Activated CD4-positive, alpha-beta T cell treated with anti-CD3 and anti-CD28 coated beads, Interleukin-2, Interleukin-4, amounts not matched to agents 100 ng/mL and 50 ng/mL, durations not matched to agents 16 hours and 8 hours (primary cell): ENCODE measurements at regions not wholly inside any gene's neighbourhood (a gene's known extent, or its start where the extent isn't known, plus 50 kb on each side); places are given as distances from the start of the nearest gene placed in this dataset.

ENCODE experiments used
- DNase-seq: peaks from one replicate; pipeline ENCODE4 v3.0.0-alpha.2; 2020; ENCODE audit warnings: low spot score

DNA sequence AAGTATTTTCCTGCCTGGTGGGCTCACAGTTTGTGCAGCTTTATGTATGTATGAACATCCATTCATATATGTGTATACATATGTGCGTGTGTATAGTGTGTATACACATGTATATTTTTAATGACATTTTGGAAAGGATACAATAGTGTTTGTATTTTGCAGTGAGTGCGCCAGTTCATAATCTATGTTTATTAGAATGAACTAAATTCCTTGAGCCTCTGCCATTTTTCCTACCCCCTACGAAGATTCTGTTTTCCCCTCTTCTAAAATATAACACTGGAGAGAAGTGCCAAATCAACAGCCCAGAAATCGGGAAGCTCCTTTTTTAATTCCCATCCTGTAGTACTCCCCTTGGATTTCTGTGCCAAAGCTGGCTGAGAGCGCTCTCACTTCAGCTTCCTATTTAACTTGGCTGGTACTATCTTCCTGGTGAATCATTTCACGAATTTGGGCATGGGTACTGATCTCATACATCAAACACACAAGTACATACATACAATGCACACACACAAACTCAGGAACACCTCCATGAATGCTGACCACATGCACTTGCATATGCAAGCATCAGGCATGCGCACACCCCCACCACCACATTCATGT, 578.4 kb upstream of the WWC1 start:
- DNase-seq = no peak

DNA sequence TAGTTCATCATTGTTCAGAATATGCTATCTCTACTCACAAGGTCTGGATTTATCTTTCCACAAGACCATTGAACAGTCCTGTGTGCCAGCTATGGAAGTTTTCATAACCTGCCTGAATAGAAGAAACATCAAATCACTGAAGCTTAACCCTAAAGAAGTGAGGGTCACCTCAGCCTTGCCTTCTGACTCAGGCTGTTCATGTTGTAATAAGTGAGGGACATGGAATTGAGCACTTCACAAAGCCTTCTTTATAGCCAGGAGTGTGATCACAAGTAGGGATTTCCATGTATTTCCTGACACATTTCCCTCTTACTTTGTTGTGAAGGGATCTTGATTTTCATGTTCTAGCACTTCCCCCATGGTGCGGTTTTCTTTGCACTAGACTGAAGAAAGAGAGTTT, 577.5 kb upstream of the WWC1 start:
- no peak for DNase-seq

DNA sequence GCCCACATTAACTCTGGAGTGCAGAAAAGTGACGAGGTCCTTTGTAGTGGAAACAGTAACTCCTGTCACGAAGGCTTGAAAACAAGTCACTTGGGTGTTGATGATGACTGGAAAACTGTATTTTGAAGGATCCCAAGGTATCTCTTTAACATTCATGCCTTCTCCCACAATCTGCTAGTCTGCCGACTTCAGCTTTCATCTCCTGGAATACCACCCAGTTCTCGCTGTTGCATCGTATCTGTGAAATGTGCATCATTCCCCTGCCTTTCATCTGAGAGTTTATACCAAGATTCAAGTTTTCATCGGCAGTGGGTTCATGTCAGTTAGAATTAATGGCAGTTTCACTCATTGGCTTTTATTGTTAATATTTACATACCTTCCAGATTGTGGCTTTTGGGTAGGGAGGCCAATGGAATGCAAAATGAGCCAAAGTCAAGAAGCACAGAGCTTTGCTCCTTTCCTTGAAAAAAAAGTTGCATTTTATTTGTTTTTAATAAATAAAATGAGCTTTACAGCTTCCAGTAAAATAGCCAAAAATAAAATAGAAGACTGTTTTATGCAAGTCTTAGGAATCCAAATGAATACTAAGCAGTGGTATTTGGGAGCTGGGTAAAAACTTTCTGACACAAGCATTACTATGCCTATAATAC, 575.2 kb upstream of the WWC1 start:
- no peak for DNase-seq

DNA sequence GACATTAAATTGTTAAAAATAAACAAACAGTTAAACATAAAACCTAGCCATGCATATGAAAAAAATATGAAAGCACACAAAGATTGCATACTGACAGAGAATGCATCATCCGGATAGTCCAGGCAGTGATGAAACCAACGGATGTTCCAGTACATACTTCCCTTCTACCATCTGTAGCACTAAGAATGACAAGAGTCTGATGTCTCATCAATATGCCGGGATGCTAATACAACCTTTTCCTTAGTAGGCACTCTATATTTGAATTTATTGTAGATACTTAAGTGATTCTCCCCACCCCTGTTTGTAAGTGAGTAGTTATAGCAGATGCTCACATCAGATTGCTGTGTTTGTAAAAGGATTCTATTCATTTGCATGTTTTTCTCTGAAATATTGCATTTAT, 571.2 kb upstream of the WWC1 start:
- DNase-seq = no peak

DNA sequence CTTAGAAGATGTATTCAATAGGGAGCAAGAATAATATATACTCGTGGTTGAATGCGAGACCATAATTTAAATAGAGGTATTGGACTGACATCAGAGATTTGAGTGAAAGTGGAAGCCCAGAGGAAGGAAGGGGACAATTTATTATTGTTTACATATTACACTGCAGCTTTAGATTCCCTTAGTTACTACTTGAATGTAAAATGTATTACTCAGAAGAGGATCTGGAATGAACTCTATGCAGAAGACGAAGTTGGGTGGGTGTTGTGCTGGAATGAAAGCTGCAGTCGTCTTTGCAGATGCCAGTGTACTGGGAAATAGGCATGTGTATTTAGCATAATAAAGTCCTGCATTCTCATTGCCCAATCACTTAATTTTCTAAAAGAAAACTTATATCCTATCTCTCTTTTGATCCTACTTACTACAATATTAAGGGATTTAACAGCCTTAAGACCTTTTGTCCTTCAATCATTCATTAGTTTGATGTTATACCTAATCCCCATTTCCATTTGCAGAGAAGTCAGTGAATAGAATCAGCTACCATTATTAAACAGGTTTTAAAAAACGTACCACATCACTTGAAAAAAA, 570.7 kb upstream of the WWC1 start:
- no peak for DNase-seq

DNA sequence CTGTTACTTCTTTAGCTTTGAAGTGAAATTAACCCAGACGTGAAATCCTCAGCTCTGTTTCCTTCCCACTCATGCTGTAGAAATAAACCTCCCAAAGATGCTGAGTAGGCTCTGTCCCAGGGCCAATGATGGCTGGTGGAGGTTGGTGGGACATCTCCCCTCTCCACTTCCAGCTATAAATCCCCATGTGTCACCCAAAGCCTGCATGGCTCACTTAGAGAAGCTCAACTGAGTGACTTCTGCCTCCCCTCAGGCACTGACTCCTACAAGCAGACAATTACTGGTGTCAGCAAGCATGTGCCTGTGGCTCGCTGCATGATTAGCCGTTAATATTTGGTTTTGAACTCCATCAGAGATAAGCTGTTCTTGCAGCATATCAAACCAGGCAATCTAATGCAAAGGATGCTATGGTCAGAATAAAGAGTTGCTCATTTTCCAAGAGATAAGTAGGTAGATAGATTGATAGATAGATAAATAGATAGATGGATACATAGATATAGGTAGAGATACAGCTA, 569.5 kb upstream of the WWC1 start:
- no peak for DNase-seq

DNA sequence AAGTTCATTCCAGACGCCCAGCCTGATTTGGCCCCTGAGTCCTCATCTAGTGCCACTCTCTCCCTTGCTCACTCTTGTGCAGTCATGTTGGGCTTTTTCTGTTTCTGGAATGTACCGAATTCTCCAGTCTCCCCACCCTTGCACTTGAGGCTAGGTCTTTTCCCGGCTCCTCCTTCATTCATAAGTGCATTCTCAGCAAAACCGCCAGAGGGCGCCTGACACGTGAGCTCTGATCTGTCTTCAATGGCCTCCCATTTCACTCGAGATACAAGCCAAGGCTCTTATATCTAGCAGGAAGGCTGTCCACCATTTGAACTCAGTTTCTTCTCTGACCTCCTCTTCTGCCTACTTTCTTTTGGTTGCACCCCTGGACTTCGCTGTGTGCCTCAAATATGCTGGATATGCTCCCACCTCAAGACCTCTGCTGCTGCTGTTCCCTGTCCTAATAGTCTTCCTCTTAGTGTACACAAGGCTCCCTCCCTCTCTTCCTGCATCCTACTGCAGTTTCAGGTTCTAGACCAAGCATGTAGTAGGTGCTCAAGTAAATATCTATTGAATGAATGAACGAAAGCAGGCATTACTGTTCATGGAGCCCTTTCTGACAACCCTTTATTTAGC, 568.1 kb upstream of the WWC1 start:
- peak; percentile 54 for DNase-seq

DNA sequence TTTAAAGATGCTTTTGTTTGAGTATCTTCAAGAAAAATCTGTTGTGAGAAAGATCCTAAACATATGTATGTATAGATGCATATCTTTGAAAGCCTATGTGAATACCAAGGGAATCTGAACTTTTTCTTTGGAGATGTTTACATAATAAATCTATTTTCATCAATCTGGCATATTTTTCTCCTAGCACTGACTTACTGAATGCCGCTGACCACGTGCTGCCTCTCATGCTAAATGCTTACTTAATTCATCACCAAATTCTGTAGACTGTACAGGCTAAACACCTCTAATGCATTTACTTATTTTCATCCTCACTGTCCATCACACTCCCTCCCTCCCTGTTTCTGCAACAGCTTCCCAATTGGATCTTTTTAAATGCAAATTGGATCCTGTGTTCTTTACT, 566.2 kb upstream of the WWC1 start:
- no peak for DNase-seq

DNA sequence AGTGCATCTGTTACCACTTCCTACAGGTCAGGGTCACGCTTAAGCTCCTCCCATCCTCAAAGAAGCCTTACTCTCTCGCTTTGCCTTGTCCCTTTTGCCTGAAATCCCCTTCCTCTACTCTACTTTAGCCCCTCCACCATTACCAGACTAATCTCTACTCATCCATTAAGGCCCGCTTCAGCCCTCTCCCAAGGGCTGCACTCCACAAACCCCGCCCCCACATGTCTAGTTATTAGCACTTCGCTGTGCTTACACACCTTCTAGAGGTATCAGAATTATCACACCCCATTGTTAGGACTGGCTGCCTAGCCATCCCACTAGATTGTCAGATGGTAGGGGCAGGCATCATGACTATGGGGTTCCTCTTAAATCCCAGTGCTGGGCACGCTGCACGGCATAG, 565.7 kb upstream of the WWC1 start:
- DNase-seq = no peak

DNA sequence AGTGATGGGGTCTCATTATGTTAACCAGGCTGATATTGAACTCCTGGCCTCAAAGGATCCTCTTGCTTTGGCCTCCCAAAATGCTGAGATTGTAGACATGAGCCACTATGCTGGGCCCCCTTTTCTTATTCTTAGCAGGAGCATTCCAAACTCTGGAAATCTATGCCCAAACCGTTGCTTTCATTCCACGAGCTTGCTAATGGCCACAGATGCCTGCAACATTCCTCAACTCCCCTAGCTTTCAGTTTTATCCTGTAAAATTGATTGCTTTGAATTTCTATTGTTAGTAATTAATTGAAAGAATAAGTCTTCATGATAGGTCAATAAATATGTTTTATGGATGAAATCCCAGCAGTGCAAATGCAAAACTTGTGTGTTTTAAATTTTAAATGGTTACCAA, 564.8 kb upstream of the WWC1 start:
- DNase-seq = no peak

DNA sequence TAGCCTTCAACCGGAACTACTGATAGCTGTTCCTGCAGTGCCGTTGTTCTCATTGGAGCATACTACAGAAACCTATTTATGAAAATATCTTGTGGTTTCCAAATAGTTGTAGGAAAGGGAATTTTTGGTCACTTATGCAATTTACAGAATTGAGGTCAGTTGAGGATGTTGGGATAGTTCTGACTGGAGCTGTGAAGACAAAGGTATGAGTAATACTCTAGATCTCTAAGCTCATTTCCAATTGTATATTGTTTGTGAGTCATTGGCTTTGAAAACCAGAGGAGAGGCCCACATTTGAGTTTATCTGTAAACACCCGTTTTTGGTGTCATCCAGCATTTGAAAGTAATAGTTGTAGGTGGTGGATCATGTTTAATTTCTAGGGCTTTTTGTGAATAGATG, 561.3 kb upstream of the WWC1 start:
- no peak for DNase-seq

DNA sequence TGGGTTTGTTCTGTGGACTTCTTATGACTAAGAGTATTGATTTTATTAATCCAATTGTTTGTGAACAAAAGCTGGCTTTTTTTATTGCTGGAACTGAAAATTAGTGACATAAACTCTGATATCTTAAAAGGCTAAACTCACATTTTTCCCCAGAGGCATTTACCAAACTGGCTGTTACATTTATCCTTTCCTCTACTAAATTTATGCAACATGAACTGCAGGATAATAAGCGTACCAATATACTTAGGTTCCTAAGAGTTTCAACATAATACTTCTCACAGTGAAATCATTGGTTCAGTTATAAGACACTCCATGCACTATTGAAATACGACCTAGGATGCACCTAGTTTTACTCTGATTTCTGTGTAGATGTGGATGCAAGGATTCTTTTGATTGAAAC, 560.8 kb upstream of the WWC1 start:
- DNase-seq = no peak

DNA sequence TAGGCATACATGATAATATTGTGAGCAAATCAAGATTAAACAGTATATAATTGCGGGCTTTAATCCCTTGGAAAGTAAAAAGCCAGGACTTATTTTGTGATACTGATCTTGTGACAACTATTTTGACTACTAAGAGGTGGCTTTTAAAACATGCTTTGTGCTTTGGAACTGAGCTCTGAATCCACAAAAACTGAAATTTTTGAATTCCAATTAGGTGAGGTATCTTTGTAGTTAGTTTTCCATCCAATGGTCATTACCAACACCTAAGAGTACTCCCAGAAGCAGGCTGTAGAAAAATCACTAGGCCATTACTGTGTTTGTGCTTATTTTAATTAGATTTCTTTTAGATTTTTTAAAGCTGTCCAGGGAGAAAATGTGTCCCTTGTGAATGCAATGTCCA, 559.5 kb upstream of the WWC1 start:
- no peak for DNase-seq

DNA sequence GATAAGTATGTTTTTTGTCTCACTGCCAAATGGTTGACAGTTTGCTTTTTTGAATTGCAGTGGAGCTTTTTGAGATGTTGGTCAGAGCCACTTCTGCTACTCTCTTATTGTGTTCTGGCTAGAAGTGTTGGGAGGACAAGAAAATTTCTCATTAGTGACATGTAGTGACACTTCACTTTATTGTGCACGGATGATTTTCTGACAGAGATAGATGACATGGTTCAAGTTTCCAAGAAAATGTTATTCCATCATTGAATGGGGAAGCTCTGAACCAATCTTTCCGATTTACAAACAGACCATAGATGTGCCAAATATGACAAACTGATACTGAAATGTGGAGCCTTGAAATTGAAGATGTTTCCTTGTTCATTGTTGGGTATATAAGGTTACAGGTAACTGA, 558.9 kb upstream of the WWC1 start:
- no peak for DNase-seq

DNA sequence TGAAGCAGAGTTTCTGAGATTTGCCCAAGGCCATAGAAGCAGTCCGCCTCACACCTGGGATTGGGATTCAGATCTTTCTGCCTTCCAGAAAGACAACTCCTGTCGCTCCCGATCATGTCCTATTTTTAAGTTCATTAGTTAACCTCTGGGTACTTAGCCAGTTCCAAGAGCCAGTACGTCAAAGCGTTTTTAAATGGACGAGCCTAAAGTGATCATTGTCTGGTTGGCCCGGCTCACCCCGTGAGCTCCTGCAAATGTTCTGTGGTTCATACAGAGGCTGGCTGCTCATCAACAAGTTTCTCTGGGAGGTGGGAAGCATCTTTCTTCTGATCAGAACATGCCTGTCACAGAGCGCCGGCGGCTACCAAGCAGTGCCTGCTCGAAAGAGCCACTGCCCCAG, 554.5 kb upstream of the WWC1 start:
- no peak for DNase-seq

DNA sequence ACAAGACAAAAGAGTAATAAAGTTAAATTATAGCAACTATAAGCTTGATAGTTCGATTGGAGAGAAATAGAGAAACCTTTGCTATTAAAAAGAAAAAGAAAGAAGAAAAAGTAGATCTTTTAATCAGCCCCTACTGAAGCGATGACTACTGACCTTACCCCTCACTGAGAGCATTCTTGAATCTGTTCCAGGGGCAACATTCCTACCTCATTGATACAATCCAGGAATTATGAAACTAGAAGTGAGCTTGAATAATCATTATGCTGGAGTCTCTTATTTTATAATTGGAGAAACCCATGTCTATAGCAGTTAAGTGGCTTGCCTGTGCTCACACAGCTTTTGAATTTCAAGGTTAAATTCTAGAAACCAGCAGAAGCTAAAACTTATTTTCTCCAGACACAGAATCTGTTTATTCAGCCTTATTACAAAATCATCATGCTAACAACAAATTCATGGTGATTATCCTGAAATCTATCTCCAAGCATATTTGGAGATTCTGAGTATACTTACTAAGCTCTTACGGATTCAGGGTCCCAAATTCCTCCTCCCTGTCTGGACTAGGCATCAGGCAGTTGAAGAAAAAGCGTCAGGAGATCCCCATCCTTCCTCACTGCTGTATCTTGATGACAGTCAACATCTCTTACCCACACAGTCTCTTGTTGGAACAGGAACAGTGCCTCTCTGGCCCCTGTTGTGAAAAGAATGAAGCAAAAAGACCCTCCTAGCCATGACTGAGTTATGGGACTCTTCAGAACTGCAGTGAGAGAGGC, 547.6 kb upstream of the WWC1 start:
- no peak for DNase-seq

DNA sequence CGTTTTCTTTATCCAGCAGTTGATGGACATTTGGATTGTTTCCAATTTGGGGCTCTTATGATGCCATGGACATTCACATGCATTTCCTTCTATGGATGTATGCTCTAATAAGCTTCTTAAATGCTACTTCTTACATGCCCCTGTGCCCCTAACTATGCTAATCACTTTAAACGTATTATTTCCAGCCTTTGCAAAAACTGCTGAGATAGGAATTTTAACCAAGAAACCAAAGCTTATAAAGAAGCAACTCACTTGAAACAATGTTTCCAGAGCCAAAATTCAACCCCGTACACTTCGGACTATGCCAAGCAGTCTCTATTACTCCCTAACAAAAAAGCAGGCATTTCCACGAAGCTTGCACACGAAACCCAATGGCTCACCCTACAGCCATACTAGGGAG, 545.6 kb upstream of the WWC1 start:
- no peak for DNase-seq

DNA sequence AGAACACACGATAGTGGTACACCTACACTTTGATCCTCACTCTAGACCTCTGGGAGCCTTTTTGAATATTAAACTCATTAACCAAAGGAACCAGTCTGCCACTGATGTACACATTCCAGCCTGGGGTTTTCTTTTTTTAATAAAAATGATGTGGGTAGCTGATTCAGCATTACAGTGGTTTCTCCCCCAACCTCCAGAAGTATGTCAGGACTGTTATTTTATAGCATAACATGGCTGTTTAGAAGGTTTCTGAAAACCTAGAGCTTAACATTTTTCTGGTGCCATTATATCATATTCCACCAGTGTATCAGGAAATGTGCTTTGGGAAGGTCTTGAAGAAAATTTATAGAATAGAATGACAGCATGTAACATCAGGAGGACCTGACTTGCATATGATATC, 540.9 kb upstream of the WWC1 start:
- DNase-seq = no peak

DNA sequence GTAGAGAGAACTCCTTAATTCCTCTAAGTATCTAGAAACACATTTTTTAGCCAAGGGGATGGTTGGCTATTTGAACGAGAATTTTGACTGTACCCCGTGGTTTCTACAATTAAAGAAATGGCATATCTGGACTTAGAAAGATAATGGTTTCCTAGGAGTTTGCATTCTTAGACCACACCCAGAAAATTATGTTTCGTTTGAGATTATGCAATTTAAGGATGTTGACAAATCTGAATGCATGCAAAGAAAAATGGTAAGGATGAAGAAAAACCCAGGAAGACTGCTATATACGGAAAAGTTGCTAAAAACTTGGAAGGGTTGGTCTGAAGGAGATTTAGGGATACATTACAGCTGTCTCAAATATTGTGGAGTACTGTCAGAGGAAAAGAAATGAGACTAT, 538.5 kb upstream of the WWC1 start:
- no peak for DNase-seq

DNA sequence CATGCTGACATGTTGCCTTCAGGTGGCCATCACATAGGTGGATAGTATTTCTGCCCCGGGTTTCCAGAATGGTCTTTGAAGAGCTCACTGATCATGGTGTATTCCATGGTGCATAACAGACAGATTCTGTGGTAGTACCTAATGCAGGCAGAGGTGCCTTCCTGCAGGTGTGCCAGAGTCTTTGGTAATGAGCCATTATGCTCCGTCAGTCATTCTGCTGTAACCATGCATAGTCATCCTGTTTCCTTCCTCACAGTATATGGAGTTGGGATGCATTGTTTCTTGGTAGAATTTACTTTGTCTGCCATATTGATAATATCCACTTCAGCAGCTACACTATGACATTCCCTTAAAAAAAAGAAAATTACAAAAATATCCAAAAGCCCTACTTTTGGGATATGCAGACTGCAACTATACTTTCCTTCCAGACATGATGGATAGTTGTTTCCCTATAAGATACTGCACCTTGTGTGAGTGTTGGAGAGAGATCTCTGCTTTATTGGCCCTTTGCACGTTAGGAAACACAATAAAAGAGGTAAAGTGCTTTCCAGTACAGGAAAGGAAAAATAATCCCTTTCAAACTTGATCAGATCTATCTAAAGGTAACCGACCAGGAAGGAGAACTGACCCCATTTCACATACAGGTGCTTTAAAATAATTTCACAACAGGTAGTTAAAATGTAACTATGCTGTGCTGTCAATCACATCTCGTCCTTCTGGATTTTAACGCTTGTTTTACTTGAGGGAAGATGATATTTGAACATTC, 537.5 kb upstream of the WWC1 start:
- no peak for DNase-seq

DNA sequence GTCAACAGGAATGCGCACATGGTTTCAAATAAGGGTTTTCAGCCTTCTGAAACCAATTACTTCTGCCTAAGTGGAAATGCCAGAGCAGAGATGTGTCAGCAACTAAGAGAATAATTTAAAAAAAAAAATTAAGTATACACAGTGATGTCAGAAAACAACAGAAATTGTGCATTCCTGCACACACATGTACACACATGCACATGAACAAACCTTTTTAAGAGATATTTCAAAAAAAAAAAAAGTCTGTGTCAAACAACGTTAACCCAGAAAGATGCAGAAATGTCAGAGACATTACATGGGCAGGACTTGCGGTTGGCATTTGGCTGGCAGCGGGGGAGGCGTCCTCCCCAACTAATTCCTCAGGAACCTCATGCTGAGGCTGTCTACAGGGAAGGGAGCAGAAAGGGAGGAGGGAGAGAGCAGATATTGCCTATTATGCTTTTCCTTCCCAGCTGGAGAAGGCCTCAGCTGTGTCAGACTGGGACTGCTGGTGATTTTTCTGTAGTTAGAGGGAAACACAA, 536.9 kb upstream of the WWC1 start:
- no peak for DNase-seq

DNA sequence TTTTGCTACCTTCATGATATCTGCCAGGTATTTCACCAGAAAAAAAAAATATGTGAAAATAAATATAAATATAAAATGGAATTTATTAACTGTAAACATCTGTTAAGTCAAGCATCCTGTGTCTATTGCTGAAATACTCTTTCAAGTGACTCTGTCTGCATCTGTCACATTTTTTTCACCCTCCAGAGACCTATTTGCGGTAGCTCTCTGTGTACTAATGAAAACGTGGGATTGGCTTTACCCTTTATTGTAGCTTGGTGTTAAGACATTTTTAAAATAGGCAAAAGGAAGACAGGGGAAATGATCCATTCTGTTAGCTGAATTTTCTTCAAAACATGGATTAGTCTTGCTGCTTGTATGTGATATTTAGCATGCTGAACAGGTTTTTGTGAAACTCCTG, 536.0 kb upstream of the WWC1 start:
- no peak for DNase-seq
